GM12872 (cell line): ENCODE measurements at regions not wholly inside any gene's neighbourhood (a gene's known extent, or its start where the extent isn't known, plus 50 kb on each side); places are given as distances from the start of the nearest gene placed in this dataset.

Experiments used
- CTCF ChIP-seq: IDR thresholded peaks from 3 replicates; pipeline ENCODE4 v1.5.1; 2011; ENCODE audit warnings: low read depth, mild to moderate bottlenecking, low read length, moderate library complexity; ENCODE audit not compliant: insufficient read depth

- TF ChIP-seq CTCF = no peak
These were observed 384.7 kb downstream of the FIGN start for GRCh38 chr2:163351143-163351542.

- TF ChIP-seq CTCF = no peak
These were observed 386.9 kb downstream of the FIGN start for GRCh38 chr2:163348857-163349380.

GRCh38 chr2:163347982-163348856 lies 387.6 kb downstream of the FIGN start:
- TF ChIP-seq CTCF = no peak

- peak; percentile 65; the same call in 2 of the 3 replicates for TF ChIP-seq CTCF
These were observed 389.8 kb downstream of the FIGN start for GRCh38 chr2:163345795-163346573.

GRCh38 chr2:163343316-163343715 lies 392.5 kb downstream of the FIGN start:
- no peak for TF ChIP-seq CTCF

GRCh38 chr2:163341426-163341825 lies 394.4 kb downstream of the FIGN start:
- no peak for TF ChIP-seq CTCF

GRCh38 chr2:163338270-163338669 lies 397.5 kb downstream of the FIGN start:
- TF ChIP-seq CTCF = no peak
